A673 (cell line): ENCODE measurements at regions not wholly inside any gene's neighbourhood (a gene's known extent, or its start where the extent isn't known, plus 50 kb on each side); places are given as distances from the start of the nearest gene placed in this dataset.

Source experiments
- CTCF ChIP-seq: fragments of 300-800, 200-600 bp; sonication (generic); conservative IDR thresholded peaks from 2 replicates; pipeline ENCODE4 v1.5.1; 2017; ENCODE audit warnings: low read depth, mild to moderate bottlenecking, antibody characterized with exemption, low read length, moderate library complexity, mixed read lengths
- EZH2 ChIP-seq: fragments of 200-600 bp; sonication (generic); IDR thresholded peaks from 2 replicates; pipeline ENCODE4 v1.6.1; 2017; ENCODE audit warnings: borderline replicate concordance, low read depth, mild to moderate bottlenecking, mixed read lengths, antibody characterized with exemption, low read length; ENCODE audit not compliant: poor library complexity, severe bottlenecking

GRCh38 chr3:165464736-165465135 is 268.6 kb upstream of the SLITRK3 start:
- TF ChIP-seq CTCF (no peak), EZH2 (no peak)
